Nephron (organoid): ENCODE measurements at regions not wholly inside any gene's neighbourhood (a gene's known extent, or its start where the extent isn't known, plus 50 kb on each side); places are given as distances from the start of the nearest gene placed in this dataset.

Experiments
- H3K27ac Mint-ChIP-seq, 3 experiments: 2 replicates each; pipeline ENCODE4 v1.8.0; 2020; ENCODE audit warnings: mixed read lengths in 3 of 3, mild to moderate bottlenecking in 2 of 3, moderate library complexity in 1 of 3
- H3K27me3 Mint-ChIP-seq: 2 replicates; pipeline ENCODE4 v1.8.0; 2021; ENCODE audit warnings: low read depth, mild to moderate bottlenecking, moderate library complexity, mixed read lengths
- H3K36me3 Mint-ChIP-seq: 2 replicates; pipeline ENCODE4 v1.8.0; 2020; ENCODE audit warnings: low read depth, mixed read lengths
- H3K4me1 Mint-ChIP-seq: 2 replicates; pipeline ENCODE4 v1.8.0; 2020; ENCODE audit warnings: mixed read lengths
- H3K4me3 Mint-ChIP-seq, 3 experiments: 2 replicates each; pipeline ENCODE4 v1.8.0; 2020; ENCODE audit warnings: mild to moderate bottlenecking in 3 of 3, mixed read lengths in 3 of 3, moderate library complexity in 2 of 3
- H3K9me3 Mint-ChIP-seq: 2 replicates; pipeline ENCODE4 v1.8.0; 2020; ENCODE audit warnings: mixed read lengths
- CTCF ChIP-seq, 3 experiments: fragments of 200-600 bp; sonication (generic); IDR thresholded peaks; one replicate each; pipeline ENCODE4 v1.5.0; 2021; ENCODE audit warnings: antibody characterized with exemption in 3 of 3; ENCODE audit not compliant: unreplicated experiment in 3 of 3

- Mint-ChIP-seq H3K4me3 (no peak overlapping the region), H3K4me1 (peaks cover 13% of the 10 kb centered on the region), H3K27ac (no peak overlapping the region), H3K36me3 (no peaks in the 10 kb centered on the region), H3K9me3 (peaks cover 12% of the 10 kb centered on the region), H3K27me3 (no peaks in the 10 kb centered on the region)
- TF ChIP-seq CTCF (IDR thresholded peaks at IDR 0.05; ENCODE audit: unreplicated experiment in 3 of 3) = no peak
Measured at GRCh38 chrX:69365755-69366154, 138.4 kb upstream of the NALF2 start.

DNA sequence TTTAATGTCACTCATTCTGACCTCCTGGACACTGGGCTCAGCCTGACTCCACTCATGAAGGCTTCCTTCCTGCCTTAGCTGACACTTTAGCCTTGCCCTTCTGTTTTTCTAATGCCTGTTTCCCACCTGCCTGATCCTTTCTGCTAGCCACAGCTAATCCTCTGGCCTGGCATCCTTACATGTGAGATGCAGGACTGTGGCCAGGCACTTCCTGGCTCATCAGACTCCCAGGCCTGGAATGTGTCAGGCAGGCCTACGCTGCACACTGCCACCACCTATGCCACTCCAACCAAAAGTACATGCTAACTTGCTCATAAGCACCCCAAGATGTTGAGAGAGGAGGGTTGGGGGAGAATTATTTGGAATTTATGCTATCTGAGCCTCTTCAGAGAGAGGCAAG lies 138.8 kb upstream of the NALF2 start:
- no peak overlapping the region for H3K4me3 Mint-ChIP-seq
- H3K4me1 Mint-ChIP-seq = peaks cover 13% of the 10 kb centered on the region
- H3K27me3 Mint-ChIP-seq = no peaks in the 10 kb centered on the region
- H3K9me3 Mint-ChIP-seq = peaks cover 12% of the 10 kb centered on the region
- H3K27ac Mint-ChIP-seq = peak overlapping the region in 1 of 3 experiments; percentile 25
- no peak for TF ChIP-seq CTCF (IDR thresholded peaks at IDR 0.05; ENCODE audit: unreplicated experiment in 3 of 3)
- H3K36me3 Mint-ChIP-seq = no peaks in the 10 kb centered on the region

GRCh38 chrX:69362856-69363255 lies 141.3 kb upstream of the NALF2 start:
- Mint-ChIP-seq H3K36me3 (no peaks in the 10 kb centered on the region), H3K4me3 (peak overlapping the region in 2 of 3 experiments; percentile 3 to 25), H3K27me3 (no peaks in the 10 kb centered on the region), H3K4me1 (peaks cover 13% of the 10 kb centered on the region), H3K27ac (peak overlapping the region; percentile 66 to 90 (median 82)), H3K9me3 (peaks cover 6% of the 10 kb centered on the region)
- no peak for TF ChIP-seq CTCF (IDR thresholded peaks at IDR 0.05; ENCODE audit: unreplicated experiment in 3 of 3)

DNA sequence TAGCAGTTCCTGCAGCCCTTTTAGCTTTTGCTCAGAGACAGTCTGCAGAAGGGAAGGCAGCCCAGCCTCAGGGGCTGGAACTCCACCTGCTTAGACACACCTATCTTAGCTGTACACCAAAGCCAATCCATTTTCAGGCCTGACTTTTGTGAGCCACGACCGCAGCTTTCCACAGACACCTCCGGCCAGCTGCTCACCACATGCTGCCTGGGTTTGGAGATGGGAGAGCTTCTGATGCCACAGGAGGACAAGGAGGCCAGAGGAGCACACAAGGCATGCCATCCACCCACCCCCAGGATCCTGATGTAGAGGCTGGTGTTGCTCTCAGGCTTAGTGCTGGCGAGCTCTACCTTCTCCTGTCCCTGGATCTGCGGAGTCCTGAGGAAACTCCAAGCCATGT lies 141.8 kb upstream of the NALF2 start:
- H3K27me3 Mint-ChIP-seq = no peaks in the 10 kb centered on the region
- peaks cover 13% of the 10 kb centered on the region for H3K4me1 Mint-ChIP-seq
- no peaks in the 10 kb centered on the region for H3K36me3 Mint-ChIP-seq
- peak overlapping the region; percentile 66 to 90 (median 82) for H3K27ac Mint-ChIP-seq
- peaks cover 6% of the 10 kb centered on the region for H3K9me3 Mint-ChIP-seq
- no peak for TF ChIP-seq CTCF (IDR thresholded peaks at IDR 0.05; ENCODE audit: unreplicated experiment in 3 of 3)
- H3K4me3 Mint-ChIP-seq = no peak overlapping the region

GRCh38 chrX:69361311-69361845 lies 142.7 kb upstream of the NALF2 start:
- Mint-ChIP-seq H3K9me3 (peaks cover 8% of the 10 kb centered on the region), H3K27me3 (no peaks in the 10 kb centered on the region), H3K4me1 (peaks cover 13% of the 10 kb centered on the region), H3K36me3 (no peaks in the 10 kb centered on the region), H3K27ac (no peak overlapping the region), H3K4me3 (no peak overlapping the region)
- no peak for TF ChIP-seq CTCF (IDR thresholded peaks at IDR 0.05; ENCODE audit: unreplicated experiment in 3 of 3)

GRCh38 chrX:69357317-69357716 lies 146.8 kb upstream of the NALF2 start:
- peaks cover under 1% of the 10 kb centered on the region for H3K4me1 Mint-ChIP-seq
- no peaks in the 10 kb centered on the region for H3K36me3 Mint-ChIP-seq
- peak overlapping the region in 2 of 3 experiments; percentile 61 to 65 for H3K27ac Mint-ChIP-seq
- H3K9me3 Mint-ChIP-seq = peaks cover 25% of the 10 kb centered on the region
- H3K4me3 Mint-ChIP-seq = no peak overlapping the region
- H3K27me3 Mint-ChIP-seq = no peaks in the 10 kb centered on the region
- TF ChIP-seq CTCF (IDR thresholded peaks at IDR 0.05; ENCODE audit: unreplicated experiment in 3 of 3) = no peak
